ENCODE measurements at regions not wholly inside any gene's neighbourhood (a gene's known extent, or its start where the extent isn't known, plus 50 kb on each side); places are given as distances from the start of the nearest gene placed in this dataset.
"Not testable (repeated sequence)": the region's sequence is repeated elsewhere in the genome, so short reads cannot be mapped to it uniquely, and the experiment has no call there.

- no peak overlapping the region for H3K4me3 ChIP-seq (replicated peaks; ENCODE audit: insufficient read depth, low read length)
- H3K27ac ChIP-seq (replicated peaks), result no peak overlapping the region
- no peak for TF ChIP-seq GABPA (IDR thresholded peaks at IDR 0.05; ENCODE audit: low read depth)
- TF ChIP-seq POLR2AphosphoS5 (IDR thresholded peaks at IDR 0.05; ENCODE audit: low read depth), result no peak
- TF ChIP-seq CTCF (IDR thresholded peaks at IDR 0.05; ENCODE audit: insufficient read depth, low read length), result no peak
- no peak for TF ChIP-seq SPI1 (IDR thresholded peaks at IDR 0.05; ENCODE audit: borderline replicate concordance, low read depth)
- TF ChIP-seq, protein P1, sequence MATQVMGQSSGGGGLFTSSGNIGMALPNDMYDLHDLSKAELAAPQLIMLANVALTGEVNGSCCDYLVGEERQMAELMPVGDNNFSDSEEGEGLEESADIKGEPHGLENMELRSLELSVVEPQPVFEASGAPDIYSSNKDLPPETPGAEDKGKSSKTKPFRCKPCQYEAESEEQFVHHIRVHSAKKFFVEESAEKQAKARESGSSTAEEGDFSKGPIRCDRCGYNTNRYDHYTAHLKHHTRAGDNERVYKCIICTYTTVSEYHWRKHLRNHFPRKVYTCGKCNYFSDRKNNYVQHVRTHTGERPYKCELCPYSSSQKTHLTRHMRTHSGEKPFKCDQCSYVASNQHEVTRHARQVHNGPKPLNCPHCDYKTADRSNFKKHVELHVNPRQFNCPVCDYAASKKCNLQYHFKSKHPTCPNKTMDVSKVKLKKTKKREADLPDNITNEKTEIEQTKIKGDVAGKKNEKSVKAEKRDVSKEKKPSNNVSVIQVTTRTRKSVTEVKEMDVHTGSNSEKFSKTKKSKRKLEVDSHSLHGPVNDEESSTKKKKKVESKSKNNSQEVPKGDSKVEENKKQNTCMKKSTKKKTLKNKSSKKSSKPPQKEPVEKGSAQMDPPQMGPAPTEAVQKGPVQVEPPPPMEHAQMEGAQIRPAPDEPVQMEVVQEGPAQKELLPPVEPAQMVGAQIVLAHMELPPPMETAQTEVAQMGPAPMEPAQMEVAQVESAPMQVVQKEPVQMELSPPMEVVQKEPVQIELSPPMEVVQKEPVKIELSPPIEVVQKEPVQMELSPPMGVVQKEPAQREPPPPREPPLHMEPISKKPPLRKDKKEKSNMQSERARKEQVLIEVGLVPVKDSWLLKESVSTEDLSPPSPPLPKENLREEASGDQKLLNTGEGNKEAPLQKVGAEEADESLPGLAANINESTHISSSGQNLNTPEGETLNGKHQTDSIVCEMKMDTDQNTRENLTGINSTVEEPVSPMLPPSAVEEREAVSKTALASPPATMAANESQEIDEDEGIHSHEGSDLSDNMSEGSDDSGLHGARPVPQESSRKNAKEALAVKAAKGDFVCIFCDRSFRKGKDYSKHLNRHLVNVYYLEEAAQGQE (IDR thresholded peaks at IDR 0.05; ENCODE audit: insufficient replicate concordance, low read depth), result no peak
- no peaks in the 10 kb centered on the region for H3K27me3 ChIP-seq (ENCODE audit: insufficient read depth, poor library complexity, severe bottlenecking)
- DNase-seq (ENCODE audit: low read depth in 1 of 2, low spot score in 1 of 2), result no peak
Measured at GRCh38 chr12:113535100-113535499, 63.4 kb upstream of the LHX5 start.

- no peaks in the 10 kb centered on the region for H3K27me3 ChIP-seq (ENCODE audit: insufficient read depth, poor library complexity, severe bottlenecking)
- no peak overlapping the region for H3K27ac ChIP-seq (replicated peaks)
Measured at GRCh38 chr12:113534555-113534954, 62.9 kb upstream of the LHX5 start.

GRCh38 chr12:113533842-113534375 is 62.2 kb upstream of the LHX5 start:
- Histone ChIP-seq H3K27me3 (ENCODE audit: insufficient read depth, poor library complexity, severe bottlenecking) (peaks cover 4% of the 10 kb centered on the region), H3K27ac (replicated peaks) (no peak overlapping the region), H3K4me3 (replicated peaks; ENCODE audit: insufficient read depth, low read length) (no peak overlapping the region)
- DNase-seq (ENCODE audit: low read depth in 1 of 2, low spot score in 1 of 2), result no peak
- no peak for TF ChIP-seq POLR2AphosphoS5 (IDR thresholded peaks at IDR 0.05; ENCODE audit: low read depth)
- no peak for TF ChIP-seq GABPA (IDR thresholded peaks at IDR 0.05; ENCODE audit: low read depth)
- no peak for TF ChIP-seq SPI1 (IDR thresholded peaks at IDR 0.05; ENCODE audit: borderline replicate concordance, low read depth)

More at GRCh38 chr12:113534555-113534954, 62.9 kb upstream of the LHX5 start:
- no peak overlapping the region for H3K4me3 ChIP-seq (replicated peaks; ENCODE audit: insufficient read depth, low read length)
- no peak for TF ChIP-seq SPI1 (IDR thresholded peaks at IDR 0.05; ENCODE audit: borderline replicate concordance, low read depth)
- no peak for TF ChIP-seq CTCF (IDR thresholded peaks at IDR 0.05; ENCODE audit: insufficient read depth, low read length)
- TF ChIP-seq GABPA (IDR thresholded peaks at IDR 0.05; ENCODE audit: low read depth), result no peak
- TF ChIP-seq, protein P1 (IDR thresholded peaks at IDR 0.05; ENCODE audit: insufficient replicate concordance, low read depth), result no peak
- TF ChIP-seq POLR2AphosphoS5 (IDR thresholded peaks at IDR 0.05; ENCODE audit: low read depth), result no peak
- DNase-seq (ENCODE audit: low read depth in 1 of 2, low spot score in 1 of 2), result no peak

- TF ChIP-seq SPI1 (IDR thresholded peaks at IDR 0.05; ENCODE audit: borderline replicate concordance, low read depth) (no peak), GABPA (IDR thresholded peaks at IDR 0.05; ENCODE audit: low read depth) (no peak), POLR2AphosphoS5 (IDR thresholded peaks at IDR 0.05; ENCODE audit: low read depth) (no peak), CTCF (IDR thresholded peaks at IDR 0.05; ENCODE audit: insufficient read depth, low read length) (no peak)
- TF ChIP-seq, protein P1 (IDR thresholded peaks at IDR 0.05; ENCODE audit: insufficient replicate concordance, low read depth), result no peak
- peaks cover 7% of the 10 kb centered on the region for H3K27me3 ChIP-seq (ENCODE audit: insufficient read depth, poor library complexity, severe bottlenecking)
- no peak for DNase-seq (ENCODE audit: low read depth in 1 of 2, low spot score in 1 of 2)
Measured at GRCh38 chr12:113532292-113532691, 60.6 kb upstream of the LHX5 start.

GRCh38 chr12:113531073-113531472 is 59.4 kb upstream of the LHX5 start:
- not testable (repeated sequence) for DNase-seq (ENCODE audit: low read depth in 1 of 2, low spot score in 1 of 2); H3K4me3 ChIP-seq (replicated peaks; ENCODE audit: insufficient read depth, low read length); H3K27ac ChIP-seq (replicated peaks); H3K27me3 ChIP-seq (ENCODE audit: insufficient read depth, poor library complexity, severe bottlenecking)

More at GRCh38 chr12:113532292-113532691, 60.6 kb upstream of the LHX5 start:
- Histone ChIP-seq H3K27ac (replicated peaks) (no peak overlapping the region), H3K4me3 (replicated peaks; ENCODE audit: insufficient read depth, low read length) (no peak overlapping the region)

Data from HL-60 (cell line).